ENCODE measurements at regions not wholly inside any gene's neighbourhood (a gene's known extent, or its start where the extent isn't known, plus 50 kb on each side); places are given as distances from the start of the nearest gene placed in this dataset.
"Not testable (repeated sequence)": the region's sequence is repeated elsewhere in the genome, so short reads cannot be mapped to it uniquely, and the experiment has no call there.

DNA sequence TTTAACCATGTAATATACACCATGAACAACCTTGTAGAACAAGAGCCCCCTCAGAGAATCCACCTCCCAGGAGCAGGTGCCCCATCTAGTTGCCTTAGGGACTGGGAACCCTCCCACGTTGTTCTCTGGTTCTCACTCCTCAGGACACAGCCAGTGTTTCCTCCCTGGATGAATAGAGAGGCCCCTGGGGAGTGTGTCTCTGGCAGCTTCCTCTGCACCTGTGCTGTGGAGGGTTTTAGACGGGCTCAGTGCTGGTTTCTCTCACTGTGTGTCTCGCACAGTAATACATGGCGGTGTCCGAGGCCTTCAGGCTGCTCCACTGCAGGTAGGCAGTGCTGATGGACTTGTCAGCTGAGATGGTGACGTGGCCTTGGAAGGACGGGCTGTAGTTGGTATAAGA is 581.3 kb downstream of the TMEM121 start:
- no peaks in the 10 kb centered on the region for H3K4me1 ChIP-seq (ENCODE audit: control insufficient read depth, insufficient read depth, low read length)
- DNase-seq = no peak
- H3K27me3 ChIP-seq (ENCODE audit: control insufficient read depth, insufficient read depth, low read length) = no peaks in the 10 kb centered on the region
- H3K27ac ChIP-seq (ENCODE audit: low read length) = no peak overlapping the region
- no peak overlapping the region for H3K4me3 ChIP-seq (ENCODE audit: low read length)
- H3K9me3 ChIP-seq (ENCODE audit: control insufficient read depth, low read depth, low read length) = no peaks in the 10 kb centered on the region
- WGBS (ENCODE audit: insufficient coverage, low lambda C conversion rate) = no CpG with 5 or more reads among the region's 7 CpGs
- no peaks in the 10 kb centered on the region for H3K36me3 ChIP-seq (ENCODE audit: control insufficient read depth, insufficient read depth, low read length)

- WGBS (ENCODE audit: insufficient coverage, low lambda C conversion rate) = no CpG with 5 or more reads among the region's 1 CpG
- Histone ChIP-seq H3K36me3 (ENCODE audit: control insufficient read depth, insufficient read depth, low read length) (no peaks in the 10 kb centered on the region), H3K27me3 (ENCODE audit: control insufficient read depth, insufficient read depth, low read length) (no peaks in the 10 kb centered on the region), H3K4me1 (ENCODE audit: control insufficient read depth, insufficient read depth, low read length) (no peaks in the 10 kb centered on the region), H3K27ac (ENCODE audit: low read length) (no peak overlapping the region), H3K9me3 (ENCODE audit: control insufficient read depth, low read depth, low read length) (no peaks in the 10 kb centered on the region), H3K4me3 (ENCODE audit: low read length) (no peak overlapping the region)
- DNase-seq = no peak
Observed at GRCh38 chr14:106109337-106109736, 583.0 kb downstream of the TMEM121 start.

GRCh38 chr14:106115401-106115800 is 589.0 kb downstream of the TMEM121 start:
- Histone ChIP-seq H3K27me3 (ENCODE audit: control insufficient read depth, insufficient read depth, low read length) (no peaks in the 10 kb centered on the region), H3K9me3 (ENCODE audit: control insufficient read depth, low read depth, low read length) (peaks cover 2% of the 10 kb centered on the region), H3K4me1 (ENCODE audit: control insufficient read depth, insufficient read depth, low read length) (no peaks in the 10 kb centered on the region), H3K36me3 (ENCODE audit: control insufficient read depth, insufficient read depth, low read length) (no peaks in the 10 kb centered on the region), H3K4me3 (ENCODE audit: low read length) (no peak overlapping the region), H3K27ac (ENCODE audit: low read length) (no peak overlapping the region)
- no CpG with 5 or more reads among the region's 4 CpGs for WGBS (ENCODE audit: insufficient coverage, low lambda C conversion rate)
- no peak for DNase-seq

DNA sequence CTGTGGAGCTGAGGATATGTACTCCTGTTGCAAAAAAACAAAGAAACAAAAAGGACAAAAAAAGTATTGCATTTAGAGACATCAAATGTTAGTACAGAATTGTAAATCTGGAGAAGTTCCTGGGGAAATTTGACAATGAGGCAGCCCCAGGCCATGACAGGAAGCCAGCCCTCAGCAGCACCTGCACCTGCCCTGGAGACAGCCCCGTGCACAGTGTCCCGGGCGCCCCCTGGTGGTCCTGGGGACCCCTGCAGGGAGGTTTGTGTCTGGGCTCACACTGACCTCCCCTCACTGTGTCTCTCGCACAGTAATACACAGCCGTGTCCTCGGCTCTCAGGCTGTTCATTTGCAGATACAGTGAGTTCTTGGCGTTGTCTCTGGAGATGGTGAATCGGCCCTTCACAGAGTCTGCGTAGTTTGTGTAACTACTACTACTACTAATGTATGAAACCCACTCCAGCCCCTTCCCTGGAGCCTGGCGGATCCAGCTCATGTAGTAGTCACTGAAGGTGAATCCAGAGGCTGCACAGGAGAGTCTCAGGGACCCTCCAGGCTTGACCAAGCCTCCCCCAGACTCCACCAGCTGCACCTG is 590.1 kb downstream of the TMEM121 start:
- H3K4me1 ChIP-seq (ENCODE audit: control insufficient read depth, insufficient read depth, low read length); DNase-seq; H3K27ac ChIP-seq (ENCODE audit: low read length); H3K4me3 ChIP-seq (ENCODE audit: low read length); H3K9me3 ChIP-seq (ENCODE audit: control insufficient read depth, low read depth, low read length); H3K27me3 ChIP-seq (ENCODE audit: control insufficient read depth, insufficient read depth, low read length); H3K36me3 ChIP-seq (ENCODE audit: control insufficient read depth, insufficient read depth, low read length): not testable (repeated sequence)
- no CpG with 5 or more reads among the region's 10 CpGs for WGBS (ENCODE audit: insufficient coverage, low lambda C conversion rate)

DNA sequence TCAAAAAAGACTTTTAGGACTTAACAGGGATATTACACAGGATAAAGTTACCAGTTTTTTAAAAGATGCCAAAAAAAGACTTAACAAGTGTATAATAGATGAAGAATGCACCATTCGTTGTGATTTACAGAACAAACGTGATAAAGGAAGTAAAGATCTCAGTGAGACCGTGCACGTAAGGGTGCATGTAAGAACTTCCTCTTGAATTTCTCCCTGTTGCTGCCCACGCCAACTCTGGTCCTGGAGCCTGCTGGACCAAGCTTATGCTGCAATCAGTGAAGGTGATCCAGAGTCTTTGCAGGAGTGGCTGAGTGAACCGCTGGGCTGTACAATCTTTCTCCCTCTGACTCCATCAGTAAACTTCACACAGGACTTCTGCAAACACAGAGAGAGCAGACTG is 593.7 kb downstream of the TMEM121 start:
- H3K4me1 ChIP-seq (ENCODE audit: control insufficient read depth, insufficient read depth, low read length) = no peaks in the 10 kb centered on the region
- H3K27me3 ChIP-seq (ENCODE audit: control insufficient read depth, insufficient read depth, low read length) = no peaks in the 10 kb centered on the region
- no peak overlapping the region for H3K27ac ChIP-seq (ENCODE audit: low read length)
- no peak for DNase-seq
- no peaks in the 10 kb centered on the region for H3K36me3 ChIP-seq (ENCODE audit: control insufficient read depth, insufficient read depth, low read length)
- H3K9me3 ChIP-seq (ENCODE audit: control insufficient read depth, low read depth, low read length) = peaks cover 2% of the 10 kb centered on the region
- WGBS (ENCODE audit: insufficient coverage, low lambda C conversion rate) = 73% methylated on average over 4 of the region's 6 CpGs
- no peak overlapping the region for H3K4me3 ChIP-seq (ENCODE audit: low read length)

GRCh38 chr14:106129274-106129673 is 602.9 kb downstream of the TMEM121 start:
- DNase-seq = no peak
- Histone ChIP-seq H3K4me3 (ENCODE audit: low read length) (no peak overlapping the region), H3K36me3 (ENCODE audit: control insufficient read depth, insufficient read depth, low read length) (no peaks in the 10 kb centered on the region), H3K27me3 (ENCODE audit: control insufficient read depth, insufficient read depth, low read length) (no peaks in the 10 kb centered on the region), H3K27ac (ENCODE audit: low read length) (no peak overlapping the region), H3K4me1 (ENCODE audit: control insufficient read depth, insufficient read depth, low read length) (no peaks in the 10 kb centered on the region), H3K9me3 (ENCODE audit: control insufficient read depth, low read depth, low read length) (no peaks in the 10 kb centered on the region)
- no CpG with 5 or more reads among the region's 5 CpGs for WGBS (ENCODE audit: insufficient coverage, low lambda C conversion rate)

DNA sequence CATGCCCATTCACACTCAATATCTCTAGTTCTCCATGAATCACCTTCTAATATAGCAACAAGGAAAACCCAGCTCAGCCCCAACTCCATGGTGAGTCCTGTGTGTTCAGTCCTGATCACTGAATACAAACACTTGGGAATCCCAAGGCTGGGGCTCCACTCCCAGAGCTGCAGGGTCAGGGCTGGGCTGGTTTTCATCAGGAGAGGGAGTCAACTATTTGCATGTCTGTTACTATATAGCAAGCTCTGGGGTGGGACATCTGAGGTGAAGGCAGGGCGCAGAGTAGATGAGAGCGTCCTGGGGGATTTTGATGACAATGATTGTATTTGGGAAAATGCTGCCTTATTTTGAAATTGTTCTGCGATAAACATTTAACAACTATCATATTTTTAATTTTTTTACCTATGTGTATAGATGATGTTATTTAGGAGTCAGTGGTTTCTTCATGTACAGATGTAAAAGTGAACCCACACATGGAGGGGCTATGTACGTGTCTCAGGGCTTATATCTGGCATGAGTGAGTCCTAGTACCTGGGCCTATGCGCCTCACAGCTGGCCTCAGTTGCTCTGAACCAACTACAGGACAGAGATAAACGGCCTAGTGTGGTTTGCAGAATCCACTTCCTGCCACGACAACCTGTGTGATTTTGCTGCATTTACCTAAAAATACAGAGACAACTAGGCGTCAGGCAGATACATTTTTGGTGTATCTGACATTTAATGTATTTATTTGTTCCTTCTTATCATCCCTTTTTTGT is 603.7 kb downstream of the TMEM121 start:
- H3K4me1 ChIP-seq (ENCODE audit: control insufficient read depth, insufficient read depth, low read length); H3K9me3 ChIP-seq (ENCODE audit: control insufficient read depth, low read depth, low read length); H3K4me3 ChIP-seq (ENCODE audit: low read length); H3K36me3 ChIP-seq (ENCODE audit: control insufficient read depth, insufficient read depth, low read length); DNase-seq; H3K27ac ChIP-seq (ENCODE audit: low read length); H3K27me3 ChIP-seq (ENCODE audit: control insufficient read depth, insufficient read depth, low read length): not testable (repeated sequence)
- 60% methylated on average over 2 of the region's 8 CpGs for WGBS (ENCODE audit: insufficient coverage, low lambda C conversion rate)

DNA sequence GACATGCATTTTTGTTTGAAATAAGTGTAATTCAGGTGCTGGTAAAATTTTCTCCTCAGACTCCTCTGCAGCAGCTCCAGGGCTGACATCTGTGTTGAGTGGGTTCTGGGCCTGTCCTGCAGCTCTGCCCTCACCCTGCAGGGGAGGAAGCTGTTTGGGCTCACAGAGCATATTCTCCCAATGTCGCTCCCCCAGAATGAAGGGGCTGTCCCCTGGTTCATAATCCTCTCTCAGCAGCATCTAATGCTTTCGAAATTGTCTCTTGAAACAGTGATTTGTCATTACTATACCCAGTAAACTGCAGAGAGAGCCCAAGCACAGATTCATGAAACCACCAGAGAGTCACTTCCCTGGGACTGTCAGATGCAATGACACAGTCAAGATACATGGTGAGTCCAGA is 606.7 kb downstream of the TMEM121 start:
- not testable (repeated sequence) for H3K4me3 ChIP-seq (ENCODE audit: low read length); H3K27ac ChIP-seq (ENCODE audit: low read length); DNase-seq; H3K27me3 ChIP-seq (ENCODE audit: control insufficient read depth, insufficient read depth, low read length); H3K9me3 ChIP-seq (ENCODE audit: control insufficient read depth, low read depth, low read length); H3K4me1 ChIP-seq (ENCODE audit: control insufficient read depth, insufficient read depth, low read length); H3K36me3 ChIP-seq (ENCODE audit: control insufficient read depth, insufficient read depth, low read length)
- WGBS (ENCODE audit: insufficient coverage, low lambda C conversion rate) = no CpG with 5 or more reads among the region's 2 CpGs

DNA sequence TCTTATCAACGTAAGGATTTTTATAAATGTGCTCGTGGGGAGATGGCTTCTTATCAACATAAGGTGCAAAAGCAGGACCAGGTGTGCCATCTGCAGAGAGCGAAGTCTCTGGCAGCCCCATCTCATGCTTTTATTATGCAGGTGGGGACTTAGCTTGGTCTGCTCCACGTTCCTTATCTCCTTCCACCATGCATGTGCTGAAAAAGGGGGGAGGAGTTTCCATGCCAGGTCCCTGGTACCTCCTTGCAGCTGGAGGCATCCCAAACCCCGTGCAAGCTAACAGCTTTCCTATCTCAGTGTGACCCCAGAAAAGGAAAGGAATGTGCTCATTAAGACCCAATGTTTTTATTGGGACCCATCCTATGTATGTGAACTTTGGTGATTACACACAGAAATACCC is 608.5 kb downstream of the TMEM121 start:
- no peak overlapping the region for H3K4me3 ChIP-seq (ENCODE audit: low read length)
- H3K4me1 ChIP-seq (ENCODE audit: control insufficient read depth, insufficient read depth, low read length) = no peaks in the 10 kb centered on the region
- no peaks in the 10 kb centered on the region for H3K27me3 ChIP-seq (ENCODE audit: control insufficient read depth, insufficient read depth, low read length)
- H3K36me3 ChIP-seq (ENCODE audit: control insufficient read depth, insufficient read depth, low read length) = no peaks in the 10 kb centered on the region
- DNase-seq = no peak
- no peak overlapping the region for H3K27ac ChIP-seq (ENCODE audit: low read length)
- H3K9me3 ChIP-seq (ENCODE audit: control insufficient read depth, low read depth, low read length) = no peaks in the 10 kb centered on the region
- no CpG with 5 or more reads among the region's 5 CpGs for WGBS (ENCODE audit: insufficient coverage, low lambda C conversion rate)

DNA sequence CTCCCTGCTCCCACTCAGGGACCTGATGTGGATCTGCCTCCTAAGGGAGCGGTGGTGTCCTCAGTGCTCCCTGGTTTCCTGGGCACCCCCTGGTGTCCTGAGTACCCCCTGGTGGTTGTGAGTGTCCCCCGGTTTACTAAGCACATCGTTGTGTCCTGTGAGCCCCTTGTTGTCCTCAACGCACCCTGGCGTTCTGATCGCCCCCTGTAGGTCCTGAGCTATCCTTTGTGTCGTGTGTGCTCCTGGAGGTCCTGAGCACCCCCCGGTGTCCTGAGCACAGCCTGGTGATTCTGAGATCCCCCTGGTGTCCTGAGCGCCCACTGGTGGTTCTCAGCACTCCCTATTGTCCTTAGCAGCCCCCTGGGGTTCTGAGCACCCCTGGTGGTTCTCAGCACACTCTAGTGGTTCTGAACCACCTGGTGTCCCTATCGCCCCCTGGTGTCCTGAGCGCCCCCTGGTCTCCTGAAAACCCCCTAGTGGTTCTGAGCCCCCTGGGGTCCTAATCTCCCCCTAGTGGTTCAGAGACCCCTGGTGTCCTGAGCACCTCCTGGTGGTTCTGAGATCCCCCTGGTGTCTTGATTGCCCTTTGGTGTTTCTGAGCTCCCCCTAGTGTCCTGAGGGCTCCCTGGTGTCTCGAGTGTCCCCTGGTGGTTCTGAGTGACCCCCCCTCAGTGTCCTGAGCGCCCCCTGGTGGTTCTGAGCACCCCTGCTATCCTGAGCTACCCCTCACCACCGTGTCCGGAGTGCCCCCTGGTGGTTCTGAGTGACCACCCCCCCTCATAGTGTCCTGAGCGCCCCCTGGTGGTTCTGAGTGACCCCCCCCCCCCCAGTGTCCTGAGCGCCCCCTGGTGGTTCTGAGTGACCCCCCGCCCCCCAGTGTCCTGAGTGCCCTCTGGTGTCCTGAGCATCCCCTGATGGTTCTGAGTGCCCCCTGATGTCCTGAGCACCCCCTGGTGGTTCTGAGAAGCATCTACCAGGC is 615.1 kb downstream of the TMEM121 start:
- no peaks in the 10 kb centered on the region for H3K27me3 ChIP-seq (ENCODE audit: control insufficient read depth, insufficient read depth, low read length)
- DNase-seq = no peak
- H3K9me3 ChIP-seq (ENCODE audit: control insufficient read depth, low read depth, low read length) = peaks cover 4% of the 10 kb centered on the region
- H3K27ac ChIP-seq (ENCODE audit: low read length) = no peak overlapping the region
- H3K36me3 ChIP-seq (ENCODE audit: control insufficient read depth, insufficient read depth, low read length) = no peaks in the 10 kb centered on the region
- no peak overlapping the region for H3K4me3 ChIP-seq (ENCODE audit: low read length)
- H3K4me1 ChIP-seq (ENCODE audit: control insufficient read depth, insufficient read depth, low read length) = no peaks in the 10 kb centered on the region
- WGBS (ENCODE audit: insufficient coverage, low lambda C conversion rate) = no CpG with 5 or more reads among the region's 18 CpGs

Data from large intestine (tissue), 3 donors.